TTC549 (cell line): ENCODE measurements at regions not wholly inside any gene's neighbourhood (a gene's known extent, or its start where the extent isn't known, plus 50 kb on each side); places are given as distances from the start of the nearest gene placed in this dataset.
"Not testable (repeated sequence)": the region's sequence is repeated elsewhere in the genome, so short reads cannot be mapped to it uniquely, and the experiment has no call there.

Source experiments
- FAIRE-seq: peaks from 2 replicates; lab custom pipeline; 2012; peaks lifted over from hg19 to GRCh38; lab: Jason Lieb, UNC

DNA sequence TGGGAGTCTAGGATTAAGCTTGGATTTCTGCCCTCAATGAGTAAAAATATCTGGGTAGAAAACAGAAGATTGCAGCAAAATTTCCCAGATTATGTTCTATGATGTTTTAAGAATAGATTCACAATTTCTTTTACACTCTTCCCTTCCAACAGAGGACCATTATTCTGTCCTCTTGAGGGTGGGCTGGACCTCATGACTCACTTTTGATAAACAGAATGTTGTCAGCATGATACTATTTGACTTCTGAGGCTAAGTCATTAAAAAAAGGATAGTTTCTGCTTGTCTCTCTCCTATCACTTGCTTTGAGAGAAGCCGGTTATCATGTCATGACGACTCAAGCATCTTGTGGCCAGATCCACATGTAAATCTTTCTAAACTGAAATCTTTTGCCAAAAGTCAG, 396.2 kb upstream of the CDIN1 start:
- FAIRE-seq: no peak

DNA sequence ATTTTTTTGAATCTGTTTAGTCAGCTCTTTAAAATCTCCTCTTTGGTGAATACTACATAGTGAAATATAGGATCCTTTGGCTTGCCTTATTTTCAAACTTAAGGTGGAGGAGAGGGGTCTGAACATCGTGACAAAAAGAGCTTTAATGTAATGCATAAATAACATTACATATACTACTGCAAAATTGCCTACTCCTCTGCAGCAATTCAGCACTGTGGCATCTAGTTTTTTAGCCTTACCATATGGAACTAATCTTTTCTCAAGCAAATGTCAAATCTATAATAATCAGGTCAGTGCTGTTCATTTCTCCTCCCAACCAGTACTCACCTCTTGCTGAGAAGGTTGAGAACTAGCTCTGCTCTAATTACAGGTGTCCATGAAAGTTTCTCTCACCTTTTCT, 394.0 kb upstream of the CDIN1 start:
- FAIRE-seq: no peak

DNA sequence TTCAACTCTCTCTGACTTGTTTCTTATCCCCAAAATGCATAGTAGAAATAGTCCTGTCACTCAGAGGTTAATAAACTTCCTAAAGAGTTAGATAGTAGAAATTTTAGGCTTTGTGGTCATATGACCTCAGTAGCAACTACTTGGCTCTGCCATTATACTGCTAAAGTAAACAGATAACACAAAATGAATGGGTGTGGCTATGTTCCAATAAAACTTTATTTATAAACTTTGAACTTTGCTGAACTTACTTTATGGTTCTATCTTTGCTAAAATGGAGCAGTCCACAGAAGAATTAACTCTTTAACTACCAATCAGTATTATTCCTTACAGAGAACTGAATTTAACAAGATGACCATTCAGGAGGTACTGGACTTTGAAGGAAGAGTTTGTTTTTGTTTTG, 393.6 kb upstream of the CDIN1 start:
- no peak for FAIRE-seq

GRCh38 chr15:36186376-36186775, 393.1 kb upstream of the CDIN1 start:
- FAIRE-seq: no peak

DNA sequence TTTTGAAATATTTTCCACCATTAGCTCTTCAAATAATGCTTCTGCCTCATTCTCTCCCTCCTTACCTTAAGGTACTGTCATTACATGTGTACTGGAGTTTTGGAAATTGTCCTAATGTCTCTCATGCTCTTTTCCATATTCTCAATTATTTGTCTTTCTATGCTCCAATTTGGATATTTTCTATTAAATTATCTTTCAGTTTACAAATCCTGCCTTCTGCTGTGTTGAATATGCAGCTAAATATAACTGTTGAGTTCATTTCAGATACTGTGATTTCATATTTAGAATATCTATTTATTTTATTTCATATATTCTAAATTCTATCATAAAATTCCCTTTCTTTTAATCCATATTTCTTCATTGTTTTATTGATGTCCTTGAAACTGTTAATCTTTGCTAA, 388.0 kb upstream of the CDIN1 start:
- FAIRE-seq: no peak

GRCh38 chr15:36195361-36196007, 383.9 kb upstream of the CDIN1 start:
- not testable (repeated sequence) for FAIRE-seq

GRCh38 chr15:36208868-36209582, 370.4 kb upstream of the CDIN1 start:
- peak; percentile 46 for FAIRE-seq

DNA sequence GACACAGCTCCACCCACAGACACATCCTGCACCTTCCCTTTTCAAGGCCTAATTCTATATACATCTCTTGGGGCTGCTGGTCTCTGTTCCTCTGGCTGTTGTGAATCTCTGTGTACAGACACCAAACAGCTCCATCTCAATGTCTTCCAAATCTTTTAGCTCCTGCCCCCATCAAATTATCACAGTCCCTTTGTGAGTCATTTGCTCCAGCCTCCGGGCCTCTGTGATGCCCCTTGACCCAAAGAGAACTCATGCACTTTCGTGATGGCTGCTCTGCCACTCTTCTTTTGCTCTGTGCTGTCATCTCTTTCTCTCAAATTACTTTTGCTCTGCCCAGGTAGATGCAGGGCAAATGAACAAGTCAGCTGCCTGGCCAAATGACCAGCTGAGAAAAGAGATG, 369.0 kb upstream of the CDIN1 start:
- no peak for FAIRE-seq

GRCh38 chr15:36218322-36218721, 361.1 kb upstream of the CDIN1 start:
- no peak for FAIRE-seq

GRCh38 chr15:36218991-36219390, 360.4 kb upstream of the CDIN1 start:
- no peak for FAIRE-seq

DNA sequence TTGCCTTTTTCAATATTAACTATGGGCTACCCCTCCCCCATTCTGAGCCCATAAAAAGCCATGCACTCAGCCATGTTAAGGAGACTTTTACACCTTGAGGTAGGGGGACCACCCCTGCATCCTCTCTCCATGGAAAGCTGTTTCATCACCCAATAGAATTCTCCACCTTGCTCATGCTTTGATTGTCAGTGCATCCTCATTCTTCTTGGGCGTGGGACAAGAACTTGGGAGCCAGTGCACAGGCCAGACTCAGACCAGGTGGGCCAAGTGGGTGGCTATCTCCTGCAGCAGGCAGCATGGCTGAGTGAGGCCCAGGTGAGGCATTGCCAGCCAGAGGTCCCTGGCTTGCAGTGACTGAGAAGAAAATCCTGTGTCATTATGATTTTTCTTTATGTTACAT, 357.4 kb upstream of the CDIN1 start:
- no peak for FAIRE-seq

DNA sequence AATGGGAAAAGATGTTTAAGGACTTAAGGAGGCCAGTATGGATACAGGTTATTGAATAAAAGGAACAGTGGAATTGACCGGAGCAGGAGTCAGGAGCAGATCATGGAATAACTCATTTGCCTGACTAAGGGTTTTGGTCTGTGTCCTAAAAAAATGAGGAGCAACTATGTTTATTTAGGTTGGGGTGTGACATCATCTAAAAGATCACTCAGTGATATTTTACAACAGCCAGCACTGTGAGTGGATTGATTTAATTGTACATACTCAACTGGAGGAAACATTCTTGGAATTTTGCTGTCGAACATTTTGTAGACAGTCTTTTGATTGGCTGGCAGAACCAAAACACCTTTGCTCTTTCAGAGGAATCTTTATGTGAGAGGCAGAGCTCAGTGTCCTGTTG, 348.6 kb upstream of the CDIN1 start:
- FAIRE-seq: no peak

DNA sequence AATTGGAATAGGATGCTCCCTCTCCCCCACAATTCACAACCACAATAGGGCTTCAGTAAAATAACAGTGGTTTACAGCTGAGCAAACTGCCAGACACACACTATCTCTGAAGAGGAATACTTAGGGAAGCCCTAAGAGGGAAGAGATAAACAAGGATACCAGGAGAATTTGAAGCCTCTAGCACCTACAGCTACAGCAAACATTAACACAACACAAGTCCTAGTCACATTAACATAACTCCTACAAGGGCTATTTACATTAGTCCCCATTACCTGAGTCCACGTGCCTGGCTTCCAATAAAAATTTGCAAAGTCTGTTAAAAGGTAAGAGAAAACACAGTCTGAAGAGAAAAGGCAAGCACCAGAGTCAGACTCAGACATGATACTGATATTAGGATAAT, 346.9 kb upstream of the CDIN1 start:
- no peak for FAIRE-seq

- FAIRE-seq: no peak
These were observed 344.7 kb upstream of the CDIN1 start for GRCh38 chr15:36234743-36235142.

DNA sequence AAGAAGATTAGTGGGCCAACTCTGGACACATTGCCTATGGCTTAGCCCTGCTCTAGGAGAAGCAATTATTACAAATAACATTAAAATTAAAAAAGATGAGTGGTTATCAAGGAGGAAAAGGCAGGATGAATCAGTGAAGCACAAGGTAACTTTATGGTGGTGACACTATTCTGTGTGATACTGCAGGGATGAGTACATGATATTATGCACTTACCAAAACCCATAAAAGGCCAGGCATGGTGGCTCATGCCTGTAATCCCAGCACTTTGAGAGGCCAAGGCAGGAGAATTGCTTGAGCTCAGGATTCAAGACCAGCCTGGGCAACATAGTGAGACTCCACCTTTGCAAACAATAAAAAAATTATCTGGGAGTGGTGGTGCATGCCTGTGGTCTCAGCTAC, 344.3 kb upstream of the CDIN1 start:
- FAIRE-seq: no peak

DNA sequence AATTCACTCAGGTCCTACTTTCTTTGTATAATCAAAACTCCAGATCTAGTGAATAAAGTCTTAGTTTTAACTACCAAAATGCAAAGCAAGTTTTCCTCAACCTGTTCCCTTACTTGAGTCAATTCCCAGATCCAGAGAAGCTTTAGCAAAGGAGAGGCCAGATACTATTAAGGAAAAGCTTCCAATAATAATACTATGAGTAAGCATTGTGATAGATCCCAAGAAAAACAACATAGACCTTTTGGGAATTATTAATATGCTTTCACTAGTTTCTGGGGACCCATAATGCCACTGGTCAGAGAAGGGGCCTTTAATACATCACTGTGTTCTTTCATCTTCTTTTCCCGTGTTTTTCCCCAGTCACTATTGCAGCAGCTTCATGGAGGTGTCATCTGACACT, 339.9 kb upstream of the CDIN1 start:
- no peak for FAIRE-seq

GRCh38 chr15:36251450-36251849, 328.0 kb upstream of the CDIN1 start:
- no peak for FAIRE-seq

- FAIRE-seq: no peak
These were observed 327.2 kb upstream of the CDIN1 start for GRCh38 chr15:36252146-36252711.

DNA sequence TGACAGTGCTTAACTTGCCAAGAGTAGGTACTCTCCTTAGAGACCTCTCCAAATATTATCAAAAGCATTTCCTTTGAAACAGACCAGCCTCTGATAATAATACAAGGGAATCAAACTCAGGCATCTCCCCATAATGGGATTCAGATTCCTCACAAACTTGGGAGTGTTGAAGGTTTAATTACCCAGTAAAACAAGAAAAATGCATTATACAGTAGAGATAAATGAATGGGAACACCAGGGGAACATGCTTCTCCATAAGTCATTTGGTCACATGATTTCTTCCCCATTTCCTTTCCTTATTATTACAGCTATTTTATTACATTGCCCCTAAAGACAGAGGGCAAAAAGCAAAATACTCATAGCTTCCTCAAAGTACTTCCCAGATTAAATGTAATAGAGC, 325.0 kb upstream of the CDIN1 start:
- no peak for FAIRE-seq

DNA sequence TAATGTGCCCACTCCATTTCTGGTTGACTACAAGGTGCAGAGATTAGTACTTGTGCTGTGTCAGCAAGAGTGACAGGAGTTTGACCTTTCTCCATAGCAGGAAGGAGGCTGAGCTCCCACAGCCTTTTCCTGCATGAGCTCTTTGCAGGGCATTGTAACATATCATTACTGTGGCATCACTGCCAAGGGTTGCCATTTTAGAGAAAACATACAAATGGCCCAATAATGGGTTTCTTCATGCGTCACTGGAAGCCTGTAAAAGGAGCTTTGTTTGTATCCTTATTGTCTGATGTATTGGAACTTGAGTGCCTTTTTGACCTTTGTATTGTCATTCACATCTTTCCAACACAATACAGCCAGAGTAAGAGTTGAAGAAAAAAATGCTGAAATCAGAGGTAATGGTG, 323.0 kb upstream of the CDIN1 start:
- no peak for FAIRE-seq

GRCh38 chr15:36263666-36264065, 315.8 kb upstream of the CDIN1 start:
- FAIRE-seq: no peak

DNA sequence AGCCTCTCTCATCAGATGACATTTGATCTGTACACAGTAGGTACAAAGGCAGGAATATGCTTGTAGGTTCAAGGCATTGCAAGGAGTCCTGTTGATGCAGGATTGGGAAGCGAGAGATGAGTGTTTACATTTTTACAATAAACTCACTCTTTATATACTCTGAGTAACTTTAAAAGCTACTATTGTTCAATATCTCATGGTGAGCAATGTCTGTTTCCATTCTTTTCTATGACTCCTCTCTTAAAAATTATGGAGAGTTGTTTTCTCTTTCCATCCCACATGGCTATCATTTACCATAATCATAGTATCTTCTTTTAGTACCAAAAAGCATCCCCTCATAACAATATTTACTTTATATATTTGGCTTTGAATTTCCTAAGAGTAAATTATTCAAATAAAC, 314.0 kb upstream of the CDIN1 start:
- FAIRE-seq: no peak

DNA sequence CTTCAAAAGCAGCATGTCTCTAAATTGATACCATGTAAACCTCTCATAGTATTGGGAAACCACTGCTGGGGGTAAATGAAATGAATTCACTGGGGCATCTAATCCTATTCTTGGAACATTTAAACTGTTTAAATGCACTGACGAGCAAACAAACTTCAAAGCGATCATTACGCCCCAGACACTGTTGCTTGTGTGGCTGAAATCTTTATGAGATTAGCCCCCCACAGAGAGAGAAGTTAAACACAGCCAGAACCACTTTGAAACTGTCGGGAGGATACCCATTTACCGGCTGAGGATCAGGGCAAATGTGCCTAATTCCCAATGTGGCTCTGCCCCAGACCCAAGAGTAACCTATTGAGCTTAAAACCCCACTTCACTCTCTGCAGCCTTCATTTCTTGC, 308.4 kb upstream of the CDIN1 start:
- no peak for FAIRE-seq

DNA sequence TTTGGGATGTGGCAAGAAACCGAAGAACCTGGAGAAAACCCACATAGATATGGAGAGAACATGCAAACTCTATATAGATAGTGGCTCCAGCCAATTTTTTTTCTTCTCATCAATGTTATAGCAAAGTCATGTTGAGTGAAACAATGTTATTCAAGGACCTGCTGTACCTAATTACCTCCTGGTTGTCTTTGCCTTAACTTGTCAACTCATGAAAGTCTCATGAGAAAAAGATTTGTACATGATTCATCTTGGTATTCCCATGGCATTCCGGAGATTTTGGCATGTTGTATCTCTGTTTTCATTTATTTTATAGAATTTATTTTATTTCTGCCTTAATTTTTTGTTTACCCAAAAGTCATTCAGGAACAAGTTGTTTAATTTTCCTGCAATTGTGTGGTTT, 303.8 kb upstream of the CDIN1 start:
- no peak for FAIRE-seq
